Ramos (cell line): ENCODE measurements at regions not wholly inside any gene's neighbourhood (a gene's known extent, or its start where the extent isn't known, plus 50 kb on each side); places are given as distances from the start of the nearest gene placed in this dataset.

ENCODE experiments used
- in situ Hi-C: fragments of 300-500 bp; cut with MboI; formaldehyde crosslinking; loops from one replicate; pipeline ENCODE4 v1.14.3; 2022; ENCODE audit warnings: low sequenced_read_pairs; ENCODE audit not compliant: unreplicated experiment

- in situ Hi-C loops: no loop called here
Measured at GRCh38 chr10:8894148-8894547, 839.7 kb downstream of the GATA3 start.

GRCh38 chr10:8897769-8898168 is 843.3 kb downstream of the GATA3 start:
- in situ Hi-C loops: no loop called here

GRCh38 chr10:8898745-8899330 is 844.4 kb downstream of the GATA3 start:
- in situ Hi-C loops: no loop called here

DNA sequence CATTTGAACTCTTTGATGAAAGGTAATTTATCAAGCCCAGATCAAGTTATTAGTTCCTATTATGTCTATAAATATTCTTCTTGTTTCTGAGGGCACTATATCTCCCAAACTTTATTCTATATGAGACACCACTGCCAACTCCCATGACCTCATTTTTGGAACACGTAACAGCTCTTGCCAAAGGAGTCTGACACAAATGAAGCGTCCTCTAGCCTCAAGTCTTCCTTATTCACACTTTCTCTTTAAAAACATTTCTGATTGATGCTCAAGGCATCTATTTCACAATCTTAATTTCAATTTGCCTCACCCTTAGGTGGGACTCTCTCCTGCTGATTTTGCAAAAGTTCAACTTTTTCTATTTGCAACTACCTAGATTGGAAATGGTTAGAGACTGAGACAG is 848.4 kb downstream of the GATA3 start:
- in situ Hi-C loops: no loop called here

DNA sequence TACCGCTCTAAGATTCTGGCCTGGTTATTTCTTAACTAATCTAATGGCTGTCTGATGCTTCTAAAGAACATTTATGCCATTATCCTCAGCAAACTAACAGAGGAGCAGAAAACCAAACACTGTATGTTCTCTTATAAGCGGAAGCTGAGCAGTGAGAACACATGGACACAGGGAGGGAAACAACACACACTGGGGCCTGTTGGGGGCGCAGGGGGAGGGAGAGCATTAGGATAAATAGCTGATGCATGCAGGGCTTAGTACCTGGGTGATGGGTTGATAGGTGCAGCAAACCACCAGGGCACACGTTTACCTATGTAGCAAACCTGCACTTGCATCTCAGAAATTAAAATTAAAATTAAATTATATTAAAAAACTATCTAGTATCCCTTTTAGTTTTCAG is 853.5 kb downstream of the GATA3 start:
- in situ Hi-C loops: no loop called here

DNA sequence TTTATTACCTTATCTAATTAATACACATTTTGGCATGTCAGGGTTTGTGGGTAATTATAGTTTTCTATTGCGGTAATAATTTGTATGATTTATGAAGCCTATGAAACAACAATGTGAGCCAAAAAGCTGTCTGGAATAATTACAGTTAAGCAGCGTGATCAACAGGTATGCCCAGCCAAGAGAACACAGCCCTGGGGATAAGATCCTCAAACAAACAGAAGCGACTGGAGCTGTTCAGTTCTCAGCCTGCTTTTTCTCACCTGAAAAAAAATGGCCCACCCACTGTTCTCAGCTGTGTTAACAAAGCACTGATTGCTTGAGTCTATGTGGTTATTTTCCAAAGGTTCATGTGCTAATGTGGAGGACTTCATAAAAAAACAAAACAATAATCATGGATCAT is 855.8 kb downstream of the GATA3 start:
- in situ Hi-C loops: no loop called here

DNA sequence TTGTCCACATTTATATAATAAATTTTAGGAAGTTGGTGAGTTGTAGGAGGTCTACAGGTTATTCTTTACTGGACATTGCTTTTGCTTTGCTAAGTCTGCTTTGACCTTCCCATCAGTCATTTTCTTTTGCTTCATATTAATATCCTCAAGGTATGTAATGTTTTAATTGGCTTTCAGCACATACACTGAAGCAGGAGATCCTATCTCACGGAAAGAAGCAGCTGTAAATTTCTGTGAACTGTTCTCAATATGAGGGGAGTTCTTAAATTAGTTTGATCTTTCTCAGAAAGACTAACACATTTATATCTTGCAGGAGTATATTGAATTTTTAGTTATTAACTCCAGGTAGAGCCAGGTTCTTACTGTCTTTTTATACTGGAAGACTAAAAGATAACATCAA is 856.5 kb downstream of the GATA3 start:
- in situ Hi-C loops: no loop called here

DNA sequence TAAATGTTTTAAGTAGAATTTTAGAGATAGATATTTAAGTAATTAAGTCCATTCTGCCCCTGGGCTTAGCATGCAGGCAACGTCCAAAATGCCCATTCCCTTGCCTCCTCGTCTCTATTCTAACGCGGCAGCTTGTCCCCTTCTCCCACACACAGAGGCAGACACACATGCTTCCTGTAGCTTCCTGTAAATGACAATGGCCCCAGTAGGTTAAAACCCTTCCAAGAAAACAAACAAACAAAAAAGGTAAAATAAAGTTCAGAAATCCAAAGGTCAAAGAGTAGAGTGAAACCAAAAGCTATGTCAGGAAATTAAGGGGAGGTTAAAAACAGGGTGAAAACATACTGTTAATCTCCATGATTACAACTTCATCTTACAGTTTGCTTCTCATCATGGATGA is 857.6 kb downstream of the GATA3 start:
- in situ Hi-C loops: no loop called here

DNA sequence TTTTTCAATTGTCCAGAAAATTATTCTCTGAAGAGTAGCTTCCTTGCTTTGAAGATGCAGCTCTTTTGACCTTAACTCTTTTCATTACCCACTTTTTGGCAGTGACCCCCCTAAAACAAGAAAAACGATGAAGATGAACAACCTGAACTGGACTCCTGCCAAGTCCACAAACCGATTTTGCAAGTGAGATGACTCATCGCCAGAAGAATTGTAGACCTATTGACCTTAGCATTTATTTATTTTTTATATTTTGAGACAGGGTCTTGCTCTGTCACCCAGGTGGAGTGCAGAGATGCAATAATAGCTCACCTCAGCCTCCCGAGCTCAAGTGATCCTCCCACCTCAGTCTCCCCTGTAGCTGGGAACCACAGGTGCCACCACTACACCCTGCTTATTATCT is 859.2 kb downstream of the GATA3 start:
- in situ Hi-C loops: no loop called here

DNA sequence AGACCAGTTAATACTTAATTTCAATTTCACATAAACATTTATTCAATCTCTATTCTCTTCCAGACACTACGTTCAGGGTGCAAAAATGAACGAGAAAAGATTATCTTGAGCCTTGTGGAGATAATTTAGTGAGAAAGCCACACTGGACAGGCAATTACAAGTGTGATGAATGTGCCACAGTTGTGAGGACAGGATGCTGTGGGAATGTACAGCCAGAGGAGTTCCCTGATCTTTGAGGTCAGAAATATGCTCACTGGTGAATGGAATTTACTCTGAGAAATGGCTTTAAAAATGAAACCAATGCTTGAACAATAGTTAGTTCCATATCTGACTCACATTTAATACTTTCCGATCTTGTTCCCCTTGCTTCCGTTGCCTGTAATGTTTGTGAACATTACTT is 864.8 kb downstream of the GATA3 start:
- in situ Hi-C loops: no loop called here

DNA sequence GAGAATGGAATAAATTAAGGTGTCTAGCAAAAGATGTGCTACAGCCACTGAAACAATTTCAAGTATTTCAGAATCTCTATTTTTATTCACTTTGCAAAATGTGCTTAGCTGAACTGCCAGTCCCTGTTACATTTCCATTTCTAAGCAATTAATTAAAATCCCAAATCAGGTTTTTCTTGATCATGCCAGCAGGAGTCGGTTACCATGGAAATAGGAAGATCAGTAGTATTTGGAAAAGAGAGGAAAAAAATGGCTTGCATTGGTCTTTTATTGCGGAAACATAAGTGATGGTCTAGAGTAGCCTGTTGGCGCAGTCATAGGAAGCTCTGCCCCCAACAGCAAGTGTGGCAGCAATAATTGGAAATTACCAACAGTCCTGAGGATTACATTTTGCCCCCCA is 867.1 kb downstream of the GATA3 start:
- in situ Hi-C loops: no loop called here

DNA sequence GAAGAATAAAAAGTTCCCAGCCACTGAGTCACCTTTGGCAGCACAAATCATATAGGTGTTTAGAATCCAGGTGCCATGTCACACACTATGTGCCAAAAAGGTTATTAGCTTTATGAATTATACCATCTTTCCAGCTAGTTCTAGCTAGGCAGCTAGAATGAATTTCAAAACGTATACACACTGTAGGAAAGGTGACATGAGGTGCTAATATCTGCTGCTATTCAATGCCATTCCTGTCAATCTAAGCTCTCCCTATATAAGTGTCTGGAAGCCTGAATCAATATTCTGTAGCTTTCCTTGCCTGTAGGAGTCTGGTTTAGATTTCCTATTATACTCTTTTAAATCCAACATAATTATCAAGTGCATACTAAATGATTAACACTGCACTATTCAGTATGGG is 868.6 kb downstream of the GATA3 start:
- in situ Hi-C loops: no loop called here

GRCh38 chr10:8927705-8928104 is 873.2 kb downstream of the GATA3 start:
- in situ Hi-C loops: no loop called here

DNA sequence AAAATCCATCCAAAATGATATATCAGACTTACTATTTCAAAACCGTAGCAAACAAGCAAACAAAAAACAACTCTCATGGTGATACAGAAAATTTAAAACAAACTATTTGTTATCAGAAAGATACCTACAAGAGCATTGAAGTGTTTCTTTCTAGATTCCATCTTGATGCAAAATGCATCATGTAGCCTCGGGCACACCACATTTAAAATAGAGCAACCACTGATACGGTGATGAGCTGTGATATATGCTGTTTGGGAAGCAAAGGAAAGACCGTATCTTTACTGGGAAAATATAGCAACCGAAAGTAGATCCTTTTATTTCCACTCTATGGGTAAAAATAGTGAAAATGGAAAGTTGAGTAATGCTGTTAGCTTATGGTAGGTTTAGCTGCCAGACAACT is 892.0 kb downstream of the GATA3 start:
- in situ Hi-C loops: no loop called here

DNA sequence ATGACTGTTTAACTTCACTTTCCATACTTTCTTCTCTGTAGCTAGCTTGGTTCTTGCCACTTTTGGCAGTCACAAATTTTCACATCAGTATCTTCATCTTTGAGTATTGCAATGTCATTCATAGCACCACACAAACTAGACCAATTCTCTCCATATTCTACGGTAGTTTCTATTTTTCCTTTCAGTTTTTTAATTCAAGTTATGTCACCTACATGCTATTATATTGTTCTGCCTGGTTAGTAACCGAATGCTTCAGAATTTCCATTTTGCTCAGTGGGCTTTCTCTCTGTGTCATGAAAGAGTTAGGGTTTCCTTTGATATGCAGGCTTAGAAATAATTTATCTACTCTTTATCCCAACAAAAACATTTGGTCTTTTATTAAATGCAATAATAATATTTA is 896.5 kb downstream of the GATA3 start:
- in situ Hi-C loops: no loop called here

DNA sequence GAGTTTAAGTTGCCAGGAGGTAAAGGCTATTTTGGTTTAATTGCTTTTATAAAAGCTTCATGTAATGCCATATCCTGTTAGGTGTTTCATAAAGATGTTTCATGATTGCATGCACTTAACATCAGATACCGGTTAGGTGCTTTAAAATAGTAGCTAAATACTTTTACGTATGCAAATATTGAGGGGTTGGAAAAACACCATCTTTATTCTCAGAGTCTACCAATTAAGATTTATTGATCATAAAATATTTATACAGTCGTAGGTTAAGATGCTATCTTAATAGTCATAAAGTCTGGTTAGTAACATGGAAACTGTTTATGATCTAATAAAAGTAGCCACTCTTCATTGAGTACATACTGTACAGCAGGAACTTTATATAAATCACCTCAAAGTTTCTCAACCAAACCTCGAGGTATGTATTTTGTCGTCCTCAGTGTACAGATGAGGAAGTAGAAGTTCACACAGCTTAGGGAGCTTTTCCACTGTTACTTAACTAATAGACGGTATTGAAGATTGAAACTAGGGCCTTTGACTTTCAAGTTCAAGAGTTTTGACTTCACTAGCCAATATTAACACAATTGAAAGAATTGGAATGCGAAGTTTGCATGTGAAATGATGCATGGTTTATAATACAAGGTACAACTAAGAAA is 897.1 kb downstream of the GATA3 start:
- in situ Hi-C loops: no loop called here

DNA sequence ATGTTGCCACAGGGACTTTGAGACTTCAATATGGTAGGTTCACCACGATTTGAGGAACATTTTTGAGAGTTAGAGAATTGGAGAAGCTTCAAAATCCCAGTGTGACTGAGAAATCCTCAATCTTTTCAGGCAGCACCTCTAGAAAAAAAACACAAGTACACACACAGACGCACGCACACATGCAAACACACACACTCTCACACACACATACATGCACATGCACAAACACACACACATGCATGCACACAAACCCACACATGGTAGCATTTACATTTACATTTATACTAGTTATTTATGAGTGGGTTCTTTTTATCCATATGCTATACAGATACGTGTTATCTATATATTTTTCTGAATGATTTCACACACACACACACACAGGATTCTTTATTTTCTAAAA is 901.9 kb downstream of the GATA3 start:
- in situ Hi-C loops: no loop called here

DNA sequence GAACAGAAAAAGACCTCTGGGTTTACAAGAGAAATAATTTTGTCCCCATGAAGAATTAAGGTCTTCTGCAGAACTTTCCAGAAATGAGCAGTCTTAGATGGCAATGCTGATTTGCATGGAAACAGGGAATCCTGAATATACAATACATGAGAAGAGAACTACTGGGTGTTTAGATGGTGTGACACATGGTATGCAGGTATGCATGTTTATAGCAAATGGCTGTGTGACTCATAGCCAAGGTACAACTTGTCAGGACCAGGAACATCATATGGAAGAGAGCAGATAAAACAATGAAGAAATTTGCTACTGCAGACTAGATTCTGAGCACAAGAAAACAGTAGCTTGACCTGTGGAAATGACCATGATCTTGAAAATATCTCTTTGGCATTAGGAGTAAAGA is 907.8 kb downstream of the GATA3 start:
- in situ Hi-C loops: no loop called here

DNA sequence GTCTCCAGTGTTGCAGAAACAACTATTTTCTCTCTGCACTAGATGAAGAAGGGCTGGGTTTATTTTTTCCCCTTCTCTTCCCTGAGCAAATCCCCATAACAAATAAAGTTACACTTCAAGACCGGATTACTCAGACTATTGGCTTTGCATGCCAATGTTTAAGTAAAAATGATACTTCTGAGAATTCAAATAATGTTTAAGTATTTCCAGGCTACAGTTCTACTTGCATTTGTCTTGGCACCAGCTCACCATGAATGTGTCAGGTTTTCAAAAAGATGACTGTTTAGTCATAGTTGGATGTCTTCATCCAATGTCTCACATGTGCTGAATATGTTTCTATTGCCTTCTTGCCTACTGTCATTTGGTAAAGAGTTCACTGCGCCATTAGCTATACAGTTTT is 912.6 kb downstream of the GATA3 start:
- in situ Hi-C loops: no loop called here

- in situ Hi-C loops: no loop called here
Measured at GRCh38 chr10:8969853-8970252, 915.4 kb downstream of the GATA3 start.

GRCh38 chr10:8975535-8975934 is 921.0 kb downstream of the GATA3 start:
- in situ Hi-C loops: no loop called here

DNA sequence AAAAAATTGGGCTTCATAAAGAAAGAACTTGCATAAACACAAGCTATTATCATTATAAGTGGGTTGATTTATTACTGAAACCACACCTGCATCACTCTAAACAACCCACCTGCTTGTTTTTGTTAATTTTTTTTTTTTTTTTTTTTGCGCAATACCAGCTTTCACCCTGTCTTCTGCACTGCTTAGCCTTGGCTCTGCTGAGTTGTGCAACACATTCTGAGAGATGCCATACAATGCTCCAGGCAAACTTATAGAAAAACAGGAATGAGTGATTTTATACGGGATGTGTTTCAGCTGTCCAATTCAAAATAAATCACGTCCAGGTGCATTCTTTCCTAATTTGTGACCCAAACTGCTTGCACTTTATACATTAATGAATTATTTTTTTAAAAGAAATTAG is 923.6 kb downstream of the GATA3 start:
- in situ Hi-C loops: no loop called here

- in situ Hi-C loops: no loop called here
Measured at GRCh38 chr10:8979976-8980375, 925.5 kb downstream of the GATA3 start.
